ENCODE measurements at regions not wholly inside any gene's neighbourhood (a gene's known extent, or its start where the extent isn't known, plus 50 kb on each side); places are given as distances from the start of the nearest gene placed in this dataset.
"Not testable (repeated sequence)": the region's sequence is repeated elsewhere in the genome, so short reads cannot be mapped to it uniquely, and the experiment has no call there.

DNA sequence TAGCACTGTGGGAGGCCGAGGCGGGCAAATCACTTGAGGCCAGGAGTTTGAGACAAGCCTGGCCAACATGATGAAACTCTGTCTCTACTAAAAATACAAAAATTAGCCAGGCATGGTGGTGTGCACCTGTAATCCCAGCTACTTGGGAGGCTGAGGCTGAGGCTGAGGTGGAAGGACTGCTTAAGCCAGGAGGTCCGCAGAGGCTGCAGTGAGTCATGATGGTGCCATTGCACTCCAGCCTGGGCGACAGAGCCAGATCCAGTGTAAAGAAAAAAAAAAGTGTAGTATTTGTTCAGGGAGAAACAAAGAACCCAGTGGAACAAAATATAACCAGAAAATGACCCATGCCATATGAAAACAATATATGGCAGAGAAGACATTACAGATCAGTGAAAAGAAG, 57.4 kb upstream of the SMURF2 start:
- TF ChIP-seq, protein P1, sequence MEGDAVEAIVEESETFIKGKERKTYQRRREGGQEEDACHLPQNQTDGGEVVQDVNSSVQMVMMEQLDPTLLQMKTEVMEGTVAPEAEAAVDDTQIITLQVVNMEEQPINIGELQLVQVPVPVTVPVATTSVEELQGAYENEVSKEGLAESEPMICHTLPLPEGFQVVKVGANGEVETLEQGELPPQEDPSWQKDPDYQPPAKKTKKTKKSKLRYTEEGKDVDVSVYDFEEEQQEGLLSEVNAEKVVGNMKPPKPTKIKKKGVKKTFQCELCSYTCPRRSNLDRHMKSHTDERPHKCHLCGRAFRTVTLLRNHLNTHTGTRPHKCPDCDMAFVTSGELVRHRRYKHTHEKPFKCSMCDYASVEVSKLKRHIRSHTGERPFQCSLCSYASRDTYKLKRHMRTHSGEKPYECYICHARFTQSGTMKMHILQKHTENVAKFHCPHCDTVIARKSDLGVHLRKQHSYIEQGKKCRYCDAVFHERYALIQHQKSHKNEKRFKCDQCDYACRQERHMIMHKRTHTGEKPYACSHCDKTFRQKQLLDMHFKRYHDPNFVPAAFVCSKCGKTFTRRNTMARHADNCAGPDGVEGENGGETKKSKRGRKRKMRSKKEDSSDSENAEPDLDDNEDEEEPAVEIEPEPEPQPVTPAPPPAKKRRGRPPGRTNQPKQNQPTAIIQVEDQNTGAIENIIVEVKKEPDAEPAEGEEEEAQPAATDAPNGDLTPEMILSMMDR (IDR thresholded peaks at IDR 0.05; ENCODE audit: low read length) = not testable (repeated sequence)
- TF ChIP-seq EZH2 (IDR thresholded peaks at IDR 0.05; ENCODE audit: borderline replicate concordance, low read length) = not testable (repeated sequence)
